HCT116 (cell line): ENCODE measurements at regions not wholly inside any gene's neighbourhood (a gene's known extent, or its start where the extent isn't known, plus 50 kb on each side); places are given as distances from the start of the nearest gene placed in this dataset.

Experiments
- TF ChIP-seq, protein P1 (sequence below), 3 experiments: fragments of 200-600 bp in 1 of 3; sonication (generic) in 1 of 3; IDR thresholded peaks in 2 of 3; conservative IDR thresholded peaks in 1 of 3; 2 replicates each; pipeline ENCODE4 v1.5.1; 2012 to 2017; ENCODE audit warnings: low read depth in 2 of 3, low read length in 2 of 3, antibody characterized with exemption in 1 of 3, borderline replicate concordance in 1 of 3, control low read depth in 1 of 3, mild to moderate bottlenecking in 1 of 3, mixed read lengths in 1 of 3, mixed run types in 1 of 3, moderate library complexity in 1 of 3; ENCODE audit not compliant: insufficient read depth in 1 of 3
- TF ChIP-seq, protein P2 (sequence below): IDR thresholded peaks from 2 replicates; pipeline ENCODE4 v1.6.1; 2012

DNA sequence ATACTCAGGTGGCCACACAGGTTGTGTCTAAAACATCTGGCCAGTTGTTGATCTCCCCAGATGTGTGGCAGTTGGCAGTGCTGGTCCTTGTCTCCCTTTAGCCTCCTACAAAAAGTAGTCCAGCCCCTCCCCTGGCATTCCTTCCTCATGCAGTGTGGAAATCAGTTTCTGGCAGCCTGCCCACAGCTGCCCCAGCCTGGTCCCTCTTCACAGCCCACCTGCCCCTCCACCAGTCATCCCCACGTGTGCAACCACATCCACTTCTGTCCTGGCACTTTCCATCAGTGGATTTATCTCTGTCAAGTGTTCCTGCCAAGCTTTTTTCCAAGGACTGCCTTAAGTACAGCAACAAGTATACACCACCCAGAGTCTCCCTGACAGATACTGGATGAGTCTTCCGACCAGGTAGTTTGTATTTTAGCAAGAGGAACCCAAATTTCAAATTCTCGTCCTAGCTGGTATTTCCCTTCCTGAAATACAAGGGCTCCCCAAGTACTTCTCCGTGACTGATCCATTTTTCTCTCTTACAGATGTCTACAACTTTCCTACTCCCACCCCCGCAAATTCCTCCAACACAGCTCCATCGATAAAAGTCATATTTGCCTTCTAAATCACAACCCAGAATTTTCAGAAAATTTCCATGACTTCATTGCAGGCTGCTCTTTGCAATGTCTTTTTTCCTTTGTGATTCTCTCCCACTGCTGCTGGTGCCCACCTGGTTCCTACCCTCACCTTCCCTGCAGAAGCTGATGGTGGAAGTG is 313.5 kb downstream of the FOXO1 start:
- TF ChIP-seq, protein P1, sequence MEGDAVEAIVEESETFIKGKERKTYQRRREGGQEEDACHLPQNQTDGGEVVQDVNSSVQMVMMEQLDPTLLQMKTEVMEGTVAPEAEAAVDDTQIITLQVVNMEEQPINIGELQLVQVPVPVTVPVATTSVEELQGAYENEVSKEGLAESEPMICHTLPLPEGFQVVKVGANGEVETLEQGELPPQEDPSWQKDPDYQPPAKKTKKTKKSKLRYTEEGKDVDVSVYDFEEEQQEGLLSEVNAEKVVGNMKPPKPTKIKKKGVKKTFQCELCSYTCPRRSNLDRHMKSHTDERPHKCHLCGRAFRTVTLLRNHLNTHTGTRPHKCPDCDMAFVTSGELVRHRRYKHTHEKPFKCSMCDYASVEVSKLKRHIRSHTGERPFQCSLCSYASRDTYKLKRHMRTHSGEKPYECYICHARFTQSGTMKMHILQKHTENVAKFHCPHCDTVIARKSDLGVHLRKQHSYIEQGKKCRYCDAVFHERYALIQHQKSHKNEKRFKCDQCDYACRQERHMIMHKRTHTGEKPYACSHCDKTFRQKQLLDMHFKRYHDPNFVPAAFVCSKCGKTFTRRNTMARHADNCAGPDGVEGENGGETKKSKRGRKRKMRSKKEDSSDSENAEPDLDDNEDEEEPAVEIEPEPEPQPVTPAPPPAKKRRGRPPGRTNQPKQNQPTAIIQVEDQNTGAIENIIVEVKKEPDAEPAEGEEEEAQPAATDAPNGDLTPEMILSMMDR (IDR thresholded peaks at IDR 0.05 in 2 of 3, conservative IDR thresholded peaks at IDR 0.05 in 1 of 3; ENCODE audit: borderline replicate concordance in 1 of 3, insufficient read depth in 1 of 3, low read depth in 2 of 3, low read length in 2 of 3): no peak
- TF ChIP-seq, protein P2, sequence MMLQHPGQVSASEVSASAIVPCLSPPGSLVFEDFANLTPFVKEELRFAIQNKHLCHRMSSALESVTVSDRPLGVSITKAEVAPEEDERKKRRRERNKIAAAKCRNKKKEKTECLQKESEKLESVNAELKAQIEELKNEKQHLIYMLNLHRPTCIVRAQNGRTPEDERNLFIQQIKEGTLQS: no peak
